GM12874 (cell line): ENCODE measurements at regions not wholly inside any gene's neighbourhood (a gene's known extent, or its start where the extent isn't known, plus 50 kb on each side); places are given as distances from the start of the nearest gene placed in this dataset.

Source experiments
- CTCF ChIP-seq: IDR thresholded peaks from 2 replicates; pipeline ENCODE4 v1.5.1; 2011; ENCODE audit warnings: low read depth, mild to moderate bottlenecking, control low read depth, low read length, moderate library complexity; ENCODE audit not compliant: insufficient read depth

- no peak for TF ChIP-seq CTCF
Observed at GRCh38 chr5:133715216-133715615, 102.9 kb upstream of the FSTL4 start.

- TF ChIP-seq CTCF, result no peak
Observed at GRCh38 chr5:133714161-133714915, 102.0 kb upstream of the FSTL4 start.

DNA sequence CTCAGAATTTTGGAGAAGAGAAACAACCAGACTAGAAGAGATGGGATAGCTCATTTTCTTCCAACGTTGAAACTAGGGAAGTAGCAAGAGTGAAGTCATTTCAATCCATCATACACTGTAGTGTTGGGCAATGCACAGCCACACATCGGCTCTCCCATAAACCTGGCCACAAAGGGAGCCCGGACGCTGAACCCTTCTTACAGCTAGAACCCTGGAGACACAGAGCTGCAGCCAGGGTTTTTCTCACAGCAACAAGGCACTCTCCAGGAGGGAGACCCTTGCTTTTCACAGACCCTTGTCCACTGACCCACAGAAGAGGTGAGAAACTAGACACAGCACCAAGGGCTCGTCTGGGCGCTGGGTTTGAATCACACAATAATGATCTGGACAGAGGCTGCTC lies 101.4 kb upstream of the FSTL4 start:
- TF ChIP-seq CTCF, result no peak

DNA sequence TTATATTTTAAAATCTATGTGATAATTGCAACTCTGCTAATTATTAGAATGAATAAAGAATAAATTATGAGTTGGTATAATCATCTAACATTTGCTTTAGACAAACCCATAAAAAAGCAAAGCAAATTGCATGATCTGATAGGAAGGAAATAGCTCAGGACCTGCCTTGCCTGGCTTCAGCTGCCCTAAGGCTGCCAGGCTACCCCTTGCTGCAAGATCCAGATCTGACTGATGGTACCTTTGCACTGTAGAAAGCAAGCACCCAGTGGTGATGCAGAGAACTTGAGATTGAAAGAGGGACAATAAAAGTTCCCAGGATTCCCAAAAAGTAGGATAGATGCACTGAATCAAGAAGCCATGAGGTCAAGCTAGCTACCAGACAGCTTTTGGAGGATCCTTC lies 100.9 kb upstream of the FSTL4 start:
- TF ChIP-seq CTCF, result no peak

GRCh38 chr5:133712562-133712961 lies 100.2 kb upstream of the FSTL4 start:
- TF ChIP-seq CTCF, result no peak

GRCh38 chr5:133709209-133709725 lies 96.9 kb upstream of the FSTL4 start:
- no peak for TF ChIP-seq CTCF

- no peak for TF ChIP-seq CTCF
Observed at GRCh38 chr5:133708331-133708850, 96.0 kb upstream of the FSTL4 start.
